K562 (cell line): ENCODE measurements at regions not wholly inside any gene's neighbourhood (a gene's known extent, or its start where the extent isn't known, plus 50 kb on each side); places are given as distances from the start of the nearest gene placed in this dataset.

ENCODE experiments used
- ATAC-seq: fragments of 200-7000 bp; cut with Tn5 transposase; 3 replicates; pipeline ENCODE4 v1.9.1; 2020; ENCODE audit warnings: moderate library complexity
- BruUV-seq: library from RNA; stranded (reverse); fragments of 400-500 nt; replicated peaks from 2 replicates; lab custom pipeline; 2021; lab: Mats Ljungman, UMichigan
- CTCF ChIA-PET: fragments of 300-600 bp; formaldehyde crosslinking; extraction: SDS; loops from one replicate; lab custom pipeline; 2021; ENCODE audit warnings: low intra/inter-chr PET ratio; lab: Yijun Ruan, JAX
- POLR2A ChIA-PET: fragments of 300-600, 350-650 bp; sonication (Branson Sonifier 250); formaldehyde crosslinking; extraction: SDS; loops from one replicate; lab custom pipeline; 2021; ENCODE audit warnings: antibody characterized with exemption, inconsistent platforms; lab: Yijun Ruan, JAX
- DNase-seq, 4 experiments: peaks; one replicate each; pipeline versions ENCODE4 v3.0.0 to v3.0.0-alpha.2; 2011 to 2018; ENCODE audit warnings: low spot score in 3 of 4, mixed read lengths in 3 of 4; ENCODE audit errors: extremely low read depth in 1 of 4
- FAIRE-seq: peaks from 2 replicates; lab custom pipeline; 2011; peaks lifted over from hg19 to GRCh38; lab: Jason Lieb, UNC
- H2AFZ ChIP-seq: 2 replicates; pipeline ENCODE4 v1.6.0; 2011; ENCODE audit warnings: low read depth, low read length, control low read depth, inconsistent platforms
- H3K27ac ChIP-seq: fragments of 200-600 bp; 3 replicates; pipeline ENCODE4 v1.8.0; 2011; ENCODE audit warnings: low read depth, mild to moderate bottlenecking, control low read depth, inconsistent platforms, low read length, moderate library complexity, mixed read lengths; ENCODE audit errors: extremely low read depth
- H3K27me3 ChIP-seq, 2 experiments: fragments of 300-600 bp in 1 of 2; 2 replicates in 1 of 2; 3 replicates in 1 of 2; pipeline versions ENCODE4 v1.6.0 to v1.8.0; 2011; ENCODE audit warnings: inconsistent platforms in 2 of 2, low read length in 2 of 2, mild to moderate bottlenecking in 1 of 2, mixed read lengths in 1 of 2, moderate library complexity in 1 of 2; ENCODE audit not compliant: control insufficient read depth in 2 of 2, insufficient read depth in 2 of 2
- H3K36me3 ChIP-seq: fragments of 300-600 bp; 3 replicates; pipeline ENCODE4 v1.8.0; 2011; ENCODE audit warnings: mild to moderate bottlenecking, low read length, inconsistent platforms; ENCODE audit not compliant: control insufficient read depth, insufficient read depth
- H3K4me1 ChIP-seq, 2 experiments: fragments of 200-600 bp in 1 of 2; replicated peaks in 1 of 2; 2 replicates in 1 of 2; 3 replicates in 1 of 2; pipeline versions ENCODE4 v1.5.1 to v1.8.0; 2011; ENCODE audit warnings: inconsistent platforms in 2 of 2, low read length in 2 of 2, mild to moderate bottlenecking in 1 of 2, mixed read lengths in 1 of 2, moderate library complexity in 1 of 2; ENCODE audit not compliant: control insufficient read depth in 2 of 2, insufficient read depth in 2 of 2
- H3K4me2 ChIP-seq: 2 replicates; pipeline ENCODE4 v1.6.1; 2011; ENCODE audit warnings: low read length, control low read depth, inconsistent platforms, mixed read lengths; ENCODE audit not compliant: insufficient read depth
- H3K4me3 ChIP-seq: fragments of 200-600 bp; sonication (generic), shearing (Covaris generic); 2 replicates; pipeline ENCODE4 v1.5.1; 2016; ENCODE audit warnings: control low read depth, inconsistent platforms
- H3K79me2 ChIP-seq: fragments of 200-600 bp; 3 replicates; pipeline ENCODE4 v1.8.0; 2011; ENCODE audit warnings: low read length, inconsistent platforms; ENCODE audit not compliant: control insufficient read depth, insufficient read depth
- H3K9ac ChIP-seq, 2 experiments: 2 replicates each; pipeline versions ENCODE4 v1.6.0 to v1.6.1; 2011; ENCODE audit warnings: low read depth in 2 of 2, low read length in 2 of 2, control low read depth in 1 of 2, inconsistent platforms in 1 of 2, mild to moderate bottlenecking in 1 of 2, mixed read lengths in 1 of 2; ENCODE audit not compliant: insufficient read depth in 1 of 2
- H3K9me1 ChIP-seq: one replicate; pipeline ENCODE4 v1.6.0; 2011; ENCODE audit warnings: inconsistent platforms, mild to moderate bottlenecking, low read length, moderate library complexity; ENCODE audit not compliant: control insufficient read depth, insufficient read depth
- H3K9me3 ChIP-seq: replicated peaks from 2 replicates; pipeline ENCODE4 v1.5.1; 2011; ENCODE audit warnings: low read depth, low read length, inconsistent platforms; ENCODE audit not compliant: control insufficient read depth, insufficient read depth
- H4K20me1 ChIP-seq: replicated peaks from 2 replicates; pipeline ENCODE4 v1.6.1; 2011; ENCODE audit warnings: low read length, inconsistent platforms, mixed read lengths; ENCODE audit not compliant: control insufficient read depth, insufficient read depth
- DEAF1 ChIP-seq: fragments of 450-650 bp; formaldehyde crosslinking; IDR thresholded peaks from 2 replicates; pipeline ENCODE4 v1.4.0; 2020; ENCODE audit warnings: mild to moderate bottlenecking, moderate library complexity
- FOXJ2 ChIP-seq: fragments of 200-800 bp; sonication (Bioruptor generic); IDR thresholded peaks from 2 replicates; pipeline ENCODE4 v1.6.1; 2016; ENCODE audit warnings: missing genetic modification characterization, missing compliant biosample characterization
- FOXK1 ChIP-seq: sonication (generic); formaldehyde crosslinking; IDR thresholded peaks from 2 replicates; pipeline ENCODE4 v1.8.0; 2022; ENCODE audit warnings: missing genetic modification reagents, mild to moderate bottlenecking, borderline replicate concordance
- NCOA6 ChIP-seq: fragments of 450-650 bp; IDR thresholded peaks from 2 replicates; pipeline ENCODE4 v1.6.1; 2017; ENCODE audit warnings: mild to moderate bottlenecking
- NR4A1 ChIP-seq, 2 experiments: fragments of 250-450 bp in 1 of 2; fragments of 450-650 bp in 1 of 2; sonication (Bioruptor Pico) in 1 of 2; IDR thresholded peaks; 2 replicates each; pipeline versions ENCODE4 v1.4.0 to v1.6.1; 2016 to 2020; ENCODE audit warnings: mild to moderate bottlenecking in 2 of 2, missing compliant biosample characterization in 1 of 2, missing genetic modification characterization in 1 of 2, moderate library complexity in 1 of 2
- PKNOX1 ChIP-seq: fragments of 450-650 bp; IDR thresholded peaks from 2 replicates; pipeline ENCODE4 v1.6.1; 2016
- POLR2B ChIP-seq: fragments of 450-650 bp; IDR thresholded peaks from 2 replicates; pipeline ENCODE4 v1.6.1; 2018; ENCODE audit warnings: low read depth; ENCODE audit not compliant: partially characterized antibody
- SMAD1 ChIP-seq: fragments of 150-350 bp; IDR thresholded peaks from 2 replicates; pipeline ENCODE4 v1.6.1; 2014; ENCODE audit warnings: low read length, low read depth; ENCODE audit not compliant: partially characterized antibody
- SP2 ChIP-seq: IDR thresholded peaks from 2 replicates; pipeline ENCODE4 v1.6.1; 2011; ENCODE audit warnings: mild to moderate bottlenecking, low read depth, low read length, moderate library complexity; ENCODE audit not compliant: poor library complexity, severe bottlenecking; ENCODE audit errors: extremely low read depth
- TSHZ1 ChIP-seq: fragments of 250-450 bp; sonication (Bioruptor Pico); IDR thresholded peaks from 2 replicates; pipeline ENCODE4 v1.4.0; 2020; ENCODE audit warnings: mild to moderate bottlenecking, moderate library complexity
- WHSC1 ChIP-seq: IDR thresholded peaks from one replicate; pipeline ENCODE4 v1.6.1; 2012; ENCODE audit warnings: low read length, control low read depth, inconsistent platforms
- ZNF41 ChIP-seq: fragments of 250-450 bp; sonication (Bioruptor Pico); conservative IDR thresholded peaks from 2 replicates; pipeline ENCODE4 v1.4.0; 2020; ENCODE audit warnings: mild to moderate bottlenecking
- WGBS: fragments of 100-300 bp; shearing (Covaris generic); methylation state at CpG from one replicate; pipeline ENCODE4 v1.1.6; 2016; ENCODE audit warnings: low coverage, mixed read lengths; ENCODE audit not compliant: insufficient coverage; ENCODE audit errors: missing lambda C conversion rate; 5-methylcytosine and 5-hydroxymethylcytosine counted together
- in situ Hi-C: fragments of 300-500 bp; cut with MboI; formaldehyde crosslinking; loops from 4 replicates; pipeline ENCODE4 v1.15.0; 2018; ENCODE audit warnings: inconsistent platforms, mixed read lengths
- intact Hi-C: fragments of 100-400 bp; cut with micrococcal nuclease; formaldehyde crosslinking; loops from 2 replicates; pipeline ENCODE4 v1.14.2; 2022

DNA sequence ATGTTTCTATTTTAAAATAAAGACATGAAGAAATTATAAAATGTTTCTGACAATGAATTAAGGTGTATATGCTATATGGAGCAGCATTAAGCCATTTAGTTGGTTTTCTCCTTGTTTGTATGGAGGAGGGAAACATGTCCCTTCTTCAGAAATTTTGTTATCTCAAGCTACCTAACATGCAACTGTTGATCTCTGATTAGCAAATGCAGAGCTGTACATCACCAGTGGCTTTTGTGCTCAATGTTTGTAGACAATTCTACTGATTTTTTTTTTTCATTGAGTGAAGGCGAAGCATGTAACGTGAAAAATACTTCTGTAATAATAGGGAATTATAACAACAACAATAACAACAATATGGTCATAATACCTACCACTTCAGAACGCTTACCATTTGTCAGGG lies 463.7 kb downstream of the PLPP3 start:
- in situ Hi-C loops: no loop called here
- POLR2A ChIA-PET: no interaction called here
- TF ChIP-seq POLR2B (no peak), ZNF41 (CRISPR knock-in tag) (no peak), TSHZ1 (no peak), FOXK1 (no peak), PKNOX1 (no peak), WHSC1 (no peak), NCOA6 (no peak), SP2 (no peak), DEAF1 (CRISPR knock-in tag) (no peak), FOXJ2 (tag) (no peak), NR4A1 (CRISPR knock-in tag; IDR thresholded peaks at IDR 0.05) (no peak), NR4A1 (tag; IDR thresholded peaks at IDR 0.05) (no peak), SMAD1 (no peak)
- TF ChIP-seq, all 486 proteins: peak for 0
- Histone ChIP-seq H4K20me1 (no peaks in the 10 kb centered on the region), H3K27ac (no peak overlapping the region), H3K4me2 (no peak overlapping the region), H3K4me3 (no peak overlapping the region), H3K4me1 (no peaks in the 10 kb centered on the region), H3K27me3 (no peaks in the 10 kb centered on the region), H3K9ac (no peak overlapping the region), H2AFZ (no peak overlapping the region), H3K36me3 (no peaks in the 10 kb centered on the region), H3K9me1 (no peaks in the 10 kb centered on the region), H3K79me2 (no peaks in the 10 kb centered on the region), H3K9me3 (no peaks in the 10 kb centered on the region; the same call in 1 of the 2 replicates)
- DNase-seq: no peak
- 0% methylated on average over 3 of the region's 3 CpGs for WGBS
- FAIRE-seq: no peak
- CTCF ChIA-PET: no interaction called here
- intact Hi-C loops: no loop called here
- ATAC-seq: no peak
- BruUV-seq: no TSS peak
